B cell (primary cell): ENCODE measurements at regions not wholly inside any gene's neighbourhood (a gene's known extent, or its start where the extent isn't known, plus 50 kb on each side); places are given as distances from the start of the nearest gene placed in this dataset.

Source experiments
- ATAC-seq: fragments of 200-7000 bp; cut with Tn5 transposase; one replicate; pipeline ENCODE4 v1.10.0; 2021; ENCODE audit warnings: low read depth, mild to moderate bottlenecking, moderate number of reproducible peaks, moderate library complexity
- CTCF ChIA-PET: fragments of 350-600 bp; sonication (Branson Sonifier 250); formaldehyde crosslinking; loops from one replicate; lab custom pipeline; 2021; ENCODE audit warnings: antibody characterized with exemption, inconsistent platforms; lab: Charles Lee
- POLR2A ChIA-PET: fragments of 350-600 bp; sonication (Branson Sonifier 250); formaldehyde crosslinking; loops from one replicate; lab custom pipeline; 2021; ENCODE audit warnings: antibody characterized with exemption; lab: Charles Lee
- DNase-seq: peaks from one replicate; pipeline ENCODE4 v3.0.0; 2013
- H2AFZ ChIP-seq: 2 replicates; pipeline ENCODE4 v1.6.1; 2012; ENCODE audit warnings: mild to moderate bottlenecking, low read depth, low read length; ENCODE audit not compliant: insufficient read depth, poor library complexity, severe bottlenecking
- H3K27ac ChIP-seq, 2 donors: 1 replicate in 1 of 2; 2 replicates in 1 of 2; pipeline ENCODE4 v1.5.1; 2012 to 2013; ENCODE audit warnings: low read length in 2 of 2, mild to moderate bottlenecking in 2 of 2, moderate library complexity in 1 of 2
- H3K27me3 ChIP-seq, 4 experiments: fragments of 200-600 bp in 1 of 4; sonication (generic) in 1 of 4; replicated peaks in 1 of 4; 1 replicate in 2 of 4; 2 replicates in 2 of 4; pipeline versions ENCODE4 v1.6.1 to v1.7.0; 2013 to 2016; ENCODE audit warnings: low read length in 3 of 4, mild to moderate bottlenecking in 2 of 4, mixed read lengths in 1 of 4, moderate library complexity in 1 of 4; ENCODE audit not compliant: insufficient read depth in 4 of 4, control insufficient read depth in 3 of 4; ENCODE audit errors: control extremely low read depth in 1 of 4
- H3K36me3 ChIP-seq, 2 experiments: replicated peaks in 1 of 2; 1 replicate in 1 of 2; 2 replicates in 1 of 2; pipeline versions ENCODE4 v1.6.1 to v1.7.1; 2013; ENCODE audit warnings: low read length in 1 of 2; ENCODE audit not compliant: insufficient read depth in 2 of 2, control insufficient read depth in 1 of 2; ENCODE audit errors: control extremely low read depth in 1 of 2, extremely low read depth in 1 of 2
- H3K4me1 ChIP-seq, 2 donors: fragments of 200-600 bp in 1 of 2; sonication (generic) in 1 of 2; 1 replicate in 1 of 2; 2 replicates in 1 of 2; pipeline versions ENCODE4 v1.5.1 to v1.6.1; 2013 to 2017; ENCODE audit warnings: low read length in 2 of 2; ENCODE audit not compliant: control insufficient read depth in 2 of 2, insufficient read depth in 2 of 2
- H3K4me2 ChIP-seq: replicated peaks from 2 replicates; pipeline ENCODE3; 2012; ENCODE audit warnings: mild to moderate bottlenecking, low read depth, low read length; ENCODE audit not compliant: poor library complexity, severe bottlenecking
- H3K4me3 ChIP-seq, 5 experiments: fragments of 200-600 bp in 1 of 5; sonication (generic) in 1 of 5; 1 replicate in 3 of 5; 2 replicates in 2 of 5; pipeline versions ENCODE4 v1.5.1 to v1.7.0; 2011 to 2016; ENCODE audit warnings: low read length in 4 of 5, mild to moderate bottlenecking in 4 of 5, low read depth in 2 of 5, control low read depth in 1 of 5, moderate library complexity in 1 of 5; ENCODE audit not compliant: insufficient read depth in 1 of 5; ENCODE audit errors: control extremely low read depth in 1 of 5, extremely low read depth in 1 of 5
- H3K79me2 ChIP-seq: fragments of 200-600 bp; sonication (generic); one replicate; pipeline ENCODE4 v1.6.0; 2016; ENCODE audit warnings: low read length; ENCODE audit not compliant: control insufficient read depth, insufficient read depth
- H3K9ac ChIP-seq: fragments of 200-600 bp; sonication (generic); 2 replicates; pipeline ENCODE4 v1.6.1; 2017; ENCODE audit warnings: mild to moderate bottlenecking, low read length, moderate library complexity
- H3K9me3 ChIP-seq, 3 donors: one replicate each; pipeline versions ENCODE4 v1.6.1 to v1.7.1; 2013; ENCODE audit warnings: low read length in 2 of 3; ENCODE audit not compliant: control insufficient read depth in 2 of 3, insufficient read depth in 1 of 3; ENCODE audit errors: control extremely low read depth in 1 of 3
- H4K20me1 ChIP-seq: 2 replicates; pipeline ENCODE4 v1.6.0; 2012; ENCODE audit warnings: mild to moderate bottlenecking, low read length; ENCODE audit not compliant: insufficient read depth, control insufficient read depth, poor library complexity, severe bottlenecking
- H3K27ac Mint-ChIP-seq: one replicate; pipeline ENCODE4 v1.8.0; 2021; ENCODE audit warnings: mixed read lengths
- H3K27me3 Mint-ChIP-seq: one replicate; pipeline ENCODE4 v1.8.0; 2021; ENCODE audit warnings: mixed read lengths
- H3K4me1 Mint-ChIP-seq: one replicate; pipeline ENCODE4 v1.8.0; 2021; ENCODE audit warnings: mixed read lengths
- H3K4me3 Mint-ChIP-seq: one replicate; pipeline ENCODE4 v1.8.0; 2021; ENCODE audit warnings: mixed read lengths
- H3K9me3 Mint-ChIP-seq: one replicate; pipeline ENCODE4 v1.8.0; 2022; ENCODE audit warnings: mixed read lengths; ENCODE audit not compliant: insufficient read depth
- CTCF ChIP-seq: fragments of 200-600 bp; IDR thresholded peaks from one replicate; pipeline ENCODE4 v1.8.0; 2022; ENCODE audit warnings: antibody characterized with exemption, mild to moderate bottlenecking
- EZH2 ChIP-seq: IDR thresholded peaks from 2 replicates; pipeline ENCODE4 v1.6.1; 2012; ENCODE audit warnings: borderline replicate concordance, low read depth, mild to moderate bottlenecking, moderate library complexity, low read length; ENCODE audit not compliant: insufficient read depth, poor library complexity, severe bottlenecking
- WGBS: methylation state at CpG from one replicate; pipeline ENCODE4 v1.1.5; 2013; ENCODE audit warnings: missing lambda C conversion rate; ENCODE audit not compliant: insufficient coverage; 5-methylcytosine and 5-hydroxymethylcytosine counted together
- intact Hi-C: fragments of 100-400 bp; cut with micrococcal nuclease; formaldehyde crosslinking; loops from one replicate; pipeline ENCODE4 v1.10.0; 2022

GRCh38 chr1:98072047-98072446 lies 151.2 kb upstream of the DPYD start:
- Histone ChIP-seq H3K36me3 (no peaks in the 10 kb centered on the region), H3K27ac (no peak overlapping the region), H3K79me2 (no peaks in the 10 kb centered on the region), H3K4me2 (no peak overlapping the region), H2AFZ (no peak overlapping the region), H3K4me3 (no peak overlapping the region), H4K20me1 (no peaks in the 10 kb centered on the region), H3K27me3 (no peaks in the 10 kb centered on the region), H3K9me3 (no peaks in the 10 kb centered on the region), H3K4me1 (no peaks in the 10 kb centered on the region), H3K9ac (no peak overlapping the region)
- WGBS, result no CpG with 5 or more reads among the region's 2 CpGs
- Mint-ChIP-seq H3K27ac (no peak overlapping the region), H3K4me1 (no peaks in the 10 kb centered on the region), H3K4me3 (no peak overlapping the region), H3K27me3 (peaks cover 4% of the 10 kb centered on the region), H3K9me3 (no peaks in the 10 kb centered on the region)
- intact Hi-C loops, result no loop called here
- no peak for ATAC-seq
- CTCF ChIA-PET, result interaction anchor here (1.0 kb wide), 1 partner anchor 17 kb away, joined by 3 read pairs; no protein-coding TSS in a partner anchor
- POLR2A ChIA-PET, result no interaction called here
- no peak for TF ChIP-seq CTCF
- no peak for DNase-seq

- ChIA-PET CTCF (no interaction called here), POLR2A (no interaction called here)
- H3K9me3 ChIP-seq, result no peaks in the 10 kb centered on the region
- H3K27ac ChIP-seq, result no peak overlapping the region
- no peak overlapping the region for H3K9ac ChIP-seq
- H3K27ac Mint-ChIP-seq, result no peak overlapping the region
- no peaks in the 10 kb centered on the region for H3K36me3 ChIP-seq
- intact Hi-C loops, result no loop called here
- no peak for TF ChIP-seq CTCF
- no peak for TF ChIP-seq EZH2
- ATAC-seq (no peak), DNase-seq (no peak)
- no peaks in the 10 kb centered on the region for H3K27me3 ChIP-seq
- peaks cover 7% of the 10 kb centered on the region for H3K27me3 Mint-ChIP-seq
- no peaks in the 10 kb centered on the region for H3K79me2 ChIP-seq
- no peak overlapping the region for H3K4me3 ChIP-seq
- no peaks in the 10 kb centered on the region for H3K9me3 Mint-ChIP-seq
- H3K4me2 ChIP-seq, result no peak overlapping the region
- no peak overlapping the region for H3K4me3 Mint-ChIP-seq
- H4K20me1 ChIP-seq, result no peaks in the 10 kb centered on the region
- H3K4me1 ChIP-seq, result no peaks in the 10 kb centered on the region
- no peak overlapping the region for H2AFZ ChIP-seq
- no peaks in the 10 kb centered on the region for H3K4me1 Mint-ChIP-seq
These were observed 147.2 kb upstream of the DPYD start for GRCh38 chr1:98068016-98068415.
